ENCODE measurements at regions not wholly inside any gene's neighbourhood (a gene's known extent, or its start where the extent isn't known, plus 50 kb on each side); places are given as distances from the start of the nearest gene placed in this dataset.

GRCh38 chr12:42923583-42923982 is 334.0 kb upstream of the PRICKLE1 start:
- TF ChIP-seq, protein P1, sequence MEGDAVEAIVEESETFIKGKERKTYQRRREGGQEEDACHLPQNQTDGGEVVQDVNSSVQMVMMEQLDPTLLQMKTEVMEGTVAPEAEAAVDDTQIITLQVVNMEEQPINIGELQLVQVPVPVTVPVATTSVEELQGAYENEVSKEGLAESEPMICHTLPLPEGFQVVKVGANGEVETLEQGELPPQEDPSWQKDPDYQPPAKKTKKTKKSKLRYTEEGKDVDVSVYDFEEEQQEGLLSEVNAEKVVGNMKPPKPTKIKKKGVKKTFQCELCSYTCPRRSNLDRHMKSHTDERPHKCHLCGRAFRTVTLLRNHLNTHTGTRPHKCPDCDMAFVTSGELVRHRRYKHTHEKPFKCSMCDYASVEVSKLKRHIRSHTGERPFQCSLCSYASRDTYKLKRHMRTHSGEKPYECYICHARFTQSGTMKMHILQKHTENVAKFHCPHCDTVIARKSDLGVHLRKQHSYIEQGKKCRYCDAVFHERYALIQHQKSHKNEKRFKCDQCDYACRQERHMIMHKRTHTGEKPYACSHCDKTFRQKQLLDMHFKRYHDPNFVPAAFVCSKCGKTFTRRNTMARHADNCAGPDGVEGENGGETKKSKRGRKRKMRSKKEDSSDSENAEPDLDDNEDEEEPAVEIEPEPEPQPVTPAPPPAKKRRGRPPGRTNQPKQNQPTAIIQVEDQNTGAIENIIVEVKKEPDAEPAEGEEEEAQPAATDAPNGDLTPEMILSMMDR (optimal IDR thresholded peaks at IDR 0.05 in 1 of 3, IDR thresholded peaks at IDR 0.05 in 1 of 3, conservative IDR thresholded peaks at IDR 0.05 in 1 of 3; ENCODE audit: extremely low read depth in 1 of 3, insufficient read depth in 2 of 3, low read length in 3 of 3), result no peak
- no peak for TF ChIP-seq EZH2 (IDR thresholded peaks at IDR 0.05; ENCODE audit: low read length)

All from keratinocyte (primary cell).